Lower leg skin (tissue), 3 donors: ENCODE measurements at regions not wholly inside any gene's neighbourhood (a gene's known extent, or its start where the extent isn't known, plus 50 kb on each side); places are given as distances from the start of the nearest gene placed in this dataset.

Experiments used
- CTCF ChIP-seq, 3 donors: fragments of 450-650 bp; IDR thresholded peaks; one replicate each; pipeline ENCODE4 v1.5.1; 2016; ENCODE audit warnings: antibody characterized with exemption in 3 of 3, mild to moderate bottlenecking in 3 of 3, moderate library complexity in 2 of 3
- POLR2A ChIP-seq, 2 donors: fragments of 450-650 bp; IDR thresholded peaks; one replicate each; pipeline ENCODE4 v1.6.1; 2016 to 2017; ENCODE audit warnings: antibody characterized with exemption in 2 of 2, mild to moderate bottlenecking in 1 of 2, moderate library complexity in 1 of 2

GRCh38 chr6:77373955-77374354 is 89.3 kb downstream of the HTR1B start:
- TF ChIP-seq CTCF (IDR thresholded peaks at IDR 0.05) (no peak), POLR2A (IDR thresholded peaks at IDR 0.05) (no peak)
